Activated CD4-positive, alpha-beta T cell treated with anti-CD3 and anti-CD28 coated beads, Interleukin-2, Interleukin-4, amounts not matched to agents 100 ng/mL and 50 ng/mL, durations not matched to agents 16 hours and 8 hours (primary cell): ENCODE measurements at regions not wholly inside any gene's neighbourhood (a gene's known extent, or its start where the extent isn't known, plus 50 kb on each side); places are given as distances from the start of the nearest gene placed in this dataset.

Source experiments
- DNase-seq: peaks from one replicate; pipeline ENCODE4 v3.0.0-alpha.2; 2020; ENCODE audit warnings: low spot score

DNA sequence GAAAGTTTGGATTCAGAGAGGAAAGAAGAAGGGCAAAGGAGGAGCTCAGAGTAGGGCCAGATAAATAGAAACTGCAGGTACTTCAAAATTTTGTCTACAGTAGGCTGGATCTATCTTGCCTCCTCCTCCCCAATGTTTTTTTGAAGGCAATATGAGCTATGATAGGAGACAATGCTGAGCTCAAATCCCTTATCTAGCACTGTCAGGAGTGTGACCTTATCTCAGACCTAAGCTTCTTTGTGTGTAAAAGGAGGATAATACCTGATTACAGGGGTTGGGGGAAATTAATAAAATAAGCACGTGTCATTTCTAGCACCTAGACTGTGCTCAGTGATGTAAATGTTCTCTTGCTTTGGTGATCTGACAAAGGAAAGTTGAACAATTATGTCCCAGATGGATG is 137.8 kb upstream of the CD180 start:
- DNase-seq, result no peak

DNA sequence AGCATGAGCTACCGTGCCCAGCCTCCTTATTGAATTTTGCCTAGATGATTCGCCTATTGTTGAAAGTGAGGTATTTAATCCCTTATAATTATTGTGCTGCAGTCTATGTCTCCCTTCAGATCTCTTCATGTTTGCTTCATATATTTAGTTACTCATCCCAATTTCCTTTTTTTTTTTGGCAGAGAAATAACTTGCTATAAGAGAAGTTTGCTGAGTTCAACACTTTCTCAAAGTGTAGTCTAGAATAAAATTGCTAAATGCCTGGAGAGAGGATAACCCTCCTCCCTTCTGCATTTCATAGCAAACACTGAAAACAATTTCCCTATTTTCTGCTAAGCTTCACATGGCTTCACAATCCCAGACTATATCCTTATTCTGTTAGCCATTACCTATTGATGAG is 136.6 kb upstream of the CD180 start:
- no peak for DNase-seq

DNA sequence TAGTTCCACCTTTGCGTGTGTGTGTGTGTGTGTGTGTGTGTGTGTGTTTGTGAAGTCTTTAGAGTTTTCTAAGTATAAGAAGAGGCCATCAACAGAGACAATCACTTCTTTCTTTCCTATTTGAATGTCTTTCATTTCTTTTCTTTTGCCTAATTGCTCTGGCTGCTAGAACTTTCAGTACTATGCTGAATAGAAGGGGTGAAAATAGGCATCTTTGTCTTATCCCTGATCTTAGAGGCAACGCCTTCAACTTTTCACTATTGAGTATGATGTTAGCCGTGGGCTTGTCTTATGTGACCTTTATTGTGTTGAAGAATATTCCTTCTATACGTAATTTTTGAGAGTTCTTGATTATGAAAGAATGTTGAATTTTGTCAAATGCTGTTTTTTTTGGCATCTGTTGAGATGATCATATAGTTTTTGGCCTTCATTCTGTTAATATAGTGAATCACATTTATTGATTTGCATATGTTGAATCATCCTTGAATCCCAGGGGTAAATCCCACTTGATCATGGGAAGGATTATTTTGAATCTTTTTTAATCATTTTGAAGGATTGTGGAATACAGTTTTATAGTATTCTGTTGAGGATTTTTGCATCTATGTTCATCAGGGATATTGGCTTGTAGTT is 134.8 kb upstream of the CD180 start:
- no peak for DNase-seq

DNA sequence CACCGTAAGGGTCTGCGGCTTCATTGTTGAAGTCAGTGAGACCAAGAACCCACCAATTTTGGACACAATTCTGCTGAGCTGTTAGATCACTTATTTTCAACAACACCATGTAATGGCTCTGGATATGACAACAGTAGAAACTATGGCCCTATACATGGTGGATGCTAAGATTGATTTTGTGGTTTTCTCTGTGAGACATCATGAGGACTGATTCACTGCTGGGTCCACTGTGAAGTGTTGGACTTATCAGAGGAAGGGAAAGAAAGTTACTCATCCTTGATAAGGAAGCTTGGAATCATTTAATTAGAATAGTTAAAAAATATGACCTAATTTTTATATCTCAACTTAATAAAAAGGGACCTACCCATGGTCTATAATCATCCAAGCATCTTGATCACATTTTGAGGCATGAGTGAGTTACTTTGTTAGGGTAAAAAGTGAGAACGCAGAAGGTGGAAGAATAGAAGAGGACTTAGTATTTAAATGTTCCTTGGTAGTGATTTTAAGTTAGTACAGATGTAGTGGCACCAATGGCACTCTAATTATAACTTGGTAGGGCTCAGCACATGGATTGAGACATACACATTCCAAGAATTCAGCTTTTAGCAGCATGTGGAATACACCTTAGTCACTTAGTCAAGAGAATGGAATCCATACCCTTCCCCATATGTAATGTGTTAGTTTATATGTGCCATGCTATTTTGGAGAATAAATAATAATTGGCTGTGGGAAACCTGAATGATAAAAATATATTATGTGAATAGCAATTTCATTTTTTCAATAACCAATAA is 123.5 kb upstream of the CD180 start:
- DNase-seq, result no peak

DNA sequence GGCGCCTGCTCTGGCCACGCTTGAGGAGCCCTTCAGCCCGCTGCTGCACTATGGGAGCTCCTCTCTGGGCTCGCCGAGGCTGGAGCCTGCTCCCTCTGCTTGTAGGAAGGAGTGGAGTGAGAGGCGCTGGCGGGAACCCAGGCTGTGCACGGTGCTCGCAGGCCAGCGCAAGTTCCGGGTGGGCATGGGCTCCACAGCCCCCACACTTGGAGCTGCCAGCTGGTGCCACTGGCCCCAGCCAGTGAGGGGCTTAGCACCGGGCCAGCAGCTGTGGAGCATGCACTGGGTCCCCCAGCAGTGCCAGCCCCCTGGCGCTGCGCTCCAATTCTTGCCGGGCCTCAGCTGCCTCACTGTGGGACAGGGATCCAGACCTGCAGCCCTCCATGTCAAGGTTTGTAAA is 122.1 kb upstream of the CD180 start:
- DNase-seq, result no peak

DNA sequence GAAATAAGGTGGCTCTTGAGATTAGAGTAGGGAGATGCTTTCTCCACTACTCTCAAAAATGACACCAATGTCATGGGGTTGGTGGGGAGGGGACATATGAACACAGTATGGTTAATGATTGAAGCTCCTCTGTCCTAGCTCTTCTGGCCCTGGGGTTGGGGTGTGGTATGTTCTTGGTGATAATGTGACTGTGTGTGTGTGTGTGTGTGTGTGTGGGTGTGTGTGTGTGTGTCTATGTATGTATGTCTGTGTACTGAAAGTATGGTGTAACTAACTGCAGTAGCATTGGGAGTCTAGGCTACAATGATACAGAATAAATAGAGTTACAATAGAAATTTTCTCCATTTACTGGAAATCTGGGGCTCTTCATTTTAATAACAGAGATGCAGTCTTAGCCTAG is 121.0 kb upstream of the CD180 start:
- DNase-seq, result no peak

DNA sequence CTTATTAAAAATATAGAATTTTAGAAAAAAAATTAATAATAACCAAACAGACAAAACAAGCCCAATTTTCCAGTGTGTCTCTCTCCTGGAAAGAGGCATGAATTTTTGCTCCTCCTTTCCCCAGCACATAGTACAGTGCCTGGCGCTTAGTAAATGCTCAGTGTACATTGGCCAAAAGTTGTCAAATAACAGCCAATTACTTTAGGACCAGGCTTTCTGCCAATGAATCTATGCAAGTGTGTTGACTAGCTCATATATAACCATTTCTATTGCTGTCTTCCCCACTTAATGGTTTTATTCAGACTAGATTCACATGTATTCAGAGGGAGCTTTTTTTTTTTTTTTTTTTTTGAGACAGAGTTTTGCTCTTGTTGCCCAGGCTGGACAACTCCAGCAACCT is 120.1 kb upstream of the CD180 start:
- no peak for DNase-seq

DNA sequence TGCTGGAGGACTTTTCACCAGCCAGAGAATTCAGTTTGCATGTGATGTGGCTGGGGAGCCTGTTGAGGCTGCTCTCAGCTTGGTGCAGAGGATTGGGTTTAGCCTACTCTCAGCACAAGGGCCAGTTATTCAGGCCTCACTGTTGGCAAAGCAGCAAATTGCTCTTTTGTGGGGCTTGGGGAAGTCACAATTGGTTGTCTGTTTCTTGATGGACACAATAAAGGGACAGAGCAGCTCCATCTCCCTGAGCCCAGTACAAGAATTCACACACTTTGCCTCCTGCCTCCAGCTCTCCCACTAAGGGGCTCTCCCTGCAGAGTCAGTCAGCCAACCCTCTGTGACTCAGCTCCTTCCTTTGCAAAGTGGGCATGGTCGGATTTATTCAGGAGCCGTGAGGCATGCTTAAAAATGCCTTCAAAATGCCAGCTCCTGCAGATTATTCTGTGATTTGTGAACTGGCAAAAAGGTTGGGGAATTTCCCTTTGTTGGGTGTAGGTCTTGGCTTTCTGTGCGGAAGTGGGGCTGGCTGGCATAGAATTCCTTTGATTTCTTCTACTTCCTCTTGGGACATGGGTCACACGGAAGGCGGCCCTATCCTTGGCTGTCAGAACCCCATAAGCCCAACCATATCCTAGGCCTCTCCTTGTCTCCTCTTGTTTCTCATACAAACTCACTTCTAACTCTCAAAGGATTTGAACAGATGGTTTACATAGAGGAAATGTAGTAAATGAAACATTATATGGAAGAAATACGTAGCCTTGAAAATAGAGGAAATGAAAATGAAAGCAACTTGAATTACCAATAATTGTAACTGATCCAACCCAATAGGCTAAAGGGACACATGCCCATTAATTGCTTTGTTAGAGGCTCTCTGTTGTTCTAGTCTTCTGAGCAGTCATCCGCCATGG is 118.7 kb upstream of the CD180 start:
- DNase-seq, result no peak

DNA sequence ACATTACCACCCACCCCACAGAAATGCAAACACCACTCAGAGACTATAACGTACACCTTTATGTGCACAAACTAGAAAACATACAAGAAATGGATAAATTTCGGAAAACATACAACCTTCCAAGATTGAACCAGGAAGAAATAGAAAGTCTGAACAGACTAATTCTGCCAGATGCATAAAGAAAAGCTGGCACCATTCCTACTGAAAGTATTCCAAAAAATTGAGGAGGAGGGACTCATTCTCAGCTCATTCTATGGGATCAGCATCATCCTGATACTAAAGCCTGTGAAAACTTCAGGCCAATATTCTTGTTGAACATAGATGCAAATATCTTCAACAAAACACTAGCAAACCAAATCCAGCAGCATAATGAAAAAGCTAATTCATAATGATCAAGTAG is 115.1 kb upstream of the CD180 start:
- DNase-seq, result no peak

DNA sequence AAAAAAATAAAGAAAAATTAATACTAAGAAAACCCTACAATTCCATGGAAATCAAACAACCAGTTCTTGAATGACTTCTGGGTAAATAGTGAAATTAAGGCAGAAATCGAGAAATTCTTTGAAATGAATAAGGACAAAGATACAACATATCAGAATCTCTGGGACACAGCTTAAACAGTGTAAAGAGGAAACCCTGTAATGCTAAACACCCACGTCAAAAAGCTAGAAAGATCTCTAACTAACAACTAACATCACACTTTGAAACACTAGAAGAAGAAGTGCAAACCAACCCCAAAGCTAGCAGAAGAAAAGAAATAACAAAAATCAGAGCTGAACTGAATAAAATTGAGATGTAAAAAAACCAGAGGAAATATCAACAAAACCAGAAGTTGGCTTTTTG is 114.6 kb upstream of the CD180 start:
- DNase-seq, result no peak

DNA sequence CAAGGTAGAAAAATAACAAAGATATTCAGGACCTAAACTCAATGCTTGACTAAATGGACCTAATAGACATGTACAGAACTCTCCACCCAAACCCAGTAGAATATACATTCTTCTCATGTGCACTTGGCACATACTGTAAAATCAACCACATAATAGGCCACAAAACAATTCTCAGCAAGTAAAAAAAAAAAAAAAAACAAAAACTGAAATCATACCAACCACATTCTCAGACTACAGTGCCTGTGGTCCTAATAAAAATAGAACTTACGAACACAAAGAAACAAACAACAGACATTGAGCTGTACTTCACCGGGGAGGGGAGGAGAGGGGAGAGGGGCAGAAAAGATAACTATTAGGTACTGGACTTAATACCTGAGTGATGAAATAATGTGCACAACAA is 114.1 kb upstream of the CD180 start:
- DNase-seq, result no peak

DNA sequence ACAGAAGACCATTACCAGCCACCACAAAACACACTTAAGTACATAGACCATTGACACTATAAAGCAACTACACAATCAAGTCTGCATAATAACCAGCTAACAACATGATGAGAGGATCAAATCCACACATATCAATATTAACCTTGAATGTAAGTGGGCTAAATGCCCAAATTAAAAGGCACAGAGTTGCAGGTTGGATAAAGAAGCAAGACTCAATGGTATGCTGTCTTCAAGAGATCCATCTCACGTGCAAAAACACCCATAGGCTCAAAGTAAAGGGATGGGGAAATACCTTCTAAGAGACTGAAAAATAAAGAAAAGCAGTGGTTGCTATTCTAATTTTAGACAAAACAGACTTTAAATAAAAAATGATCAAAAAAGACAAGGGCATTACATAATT is 113.6 kb upstream of the CD180 start:
- no peak for DNase-seq

DNA sequence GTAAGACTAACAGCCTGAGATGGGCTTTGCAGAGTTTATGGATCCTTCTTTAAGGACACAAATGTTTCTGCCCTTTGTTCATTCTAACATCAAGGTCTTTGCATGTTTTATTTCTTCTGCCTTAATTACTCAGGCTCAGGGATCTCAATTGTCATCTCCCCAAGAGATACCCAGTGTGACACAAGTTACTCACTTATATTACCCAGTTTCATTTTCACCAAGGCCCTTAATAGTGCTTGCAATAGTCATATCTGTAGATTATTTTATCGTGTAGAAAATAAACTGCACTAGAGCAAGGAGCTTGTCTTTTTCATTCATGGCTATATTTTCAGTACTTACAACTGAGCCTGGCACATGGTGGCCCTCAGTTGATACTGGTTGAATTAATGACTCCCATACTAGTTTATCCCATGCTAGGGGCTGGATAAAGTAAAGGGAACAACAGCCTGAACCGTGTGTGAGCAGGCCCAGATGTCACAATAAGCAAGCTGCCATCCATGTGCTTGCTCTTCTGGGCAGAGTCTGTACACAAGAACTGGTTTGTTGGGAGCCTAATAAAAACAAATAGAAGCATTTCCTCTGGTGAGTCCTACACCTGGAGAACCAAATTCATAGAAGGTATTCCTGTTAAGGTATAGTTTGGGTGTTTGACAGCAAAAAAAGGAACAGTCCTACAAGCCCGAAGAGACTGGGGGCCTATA is 112.5 kb upstream of the CD180 start:
- DNase-seq, result no peak

DNA sequence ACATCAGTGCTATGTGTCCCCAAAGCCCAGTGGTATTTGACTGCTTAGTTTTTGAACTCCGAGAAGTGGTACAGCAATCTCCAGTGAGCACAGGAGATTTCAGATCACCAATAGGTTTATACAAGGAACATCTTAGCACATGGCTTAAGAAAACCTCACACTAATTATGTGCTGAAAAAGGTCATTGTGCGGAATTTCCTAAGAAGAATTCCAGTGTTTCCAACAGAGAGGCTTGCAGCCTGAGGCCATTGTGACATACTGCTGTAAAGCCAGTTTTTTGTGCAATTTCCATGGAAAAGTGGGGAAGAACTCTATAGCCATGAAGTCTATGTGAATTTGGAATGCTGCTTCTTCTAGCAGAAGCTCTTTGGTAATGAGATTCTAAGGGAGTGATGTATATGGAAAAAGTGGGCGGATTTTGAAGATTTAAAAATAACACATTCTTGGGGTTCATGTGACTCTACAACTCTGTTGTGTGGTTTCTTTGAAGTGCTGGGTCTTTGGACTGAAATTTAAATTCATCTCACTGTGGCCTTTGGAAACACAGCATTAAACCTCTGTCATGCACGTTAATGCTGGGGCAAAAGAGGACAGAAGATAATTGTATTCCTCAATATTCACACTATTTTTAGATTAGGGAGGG is 110.5 kb upstream of the CD180 start:
- DNase-seq, result no peak

DNA sequence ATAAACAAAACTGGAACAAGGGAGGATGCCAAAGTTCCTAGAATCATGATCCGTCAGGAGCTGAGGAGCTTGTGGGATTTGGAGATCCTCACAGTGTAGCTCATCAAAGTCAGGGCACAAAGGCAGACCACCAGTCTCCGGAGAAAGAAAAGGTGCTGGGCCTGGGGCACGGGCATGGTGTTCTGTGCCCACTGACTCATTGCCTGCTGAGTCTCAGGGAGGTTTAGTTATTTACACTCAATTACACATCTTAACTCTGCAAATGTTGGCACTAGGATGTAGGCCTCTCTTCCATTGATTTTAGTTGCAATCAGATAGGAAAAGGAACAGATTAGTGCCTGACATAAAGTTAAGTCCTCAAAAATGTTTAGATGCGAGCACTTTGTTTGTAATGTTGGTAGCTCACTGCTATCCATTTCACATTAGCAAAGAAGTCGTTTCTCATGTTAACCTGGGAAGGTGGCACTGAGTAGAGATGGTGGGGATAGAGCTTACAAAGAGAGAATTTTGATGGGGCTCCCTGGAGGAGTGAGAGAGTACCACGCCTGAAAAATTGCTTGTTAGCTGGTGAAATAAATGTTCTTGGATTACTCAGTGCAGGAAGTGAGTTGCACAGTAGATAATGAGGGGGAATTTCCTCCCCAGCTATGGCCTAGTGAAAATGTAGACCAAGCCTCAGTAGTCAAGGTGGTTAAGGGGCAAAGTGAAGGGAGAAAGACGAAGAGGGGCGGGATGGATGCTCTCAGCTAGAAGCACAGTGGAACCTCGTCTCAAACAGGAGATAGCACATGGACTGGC is 109.5 kb upstream of the CD180 start:
- DNase-seq, result no peak

DNA sequence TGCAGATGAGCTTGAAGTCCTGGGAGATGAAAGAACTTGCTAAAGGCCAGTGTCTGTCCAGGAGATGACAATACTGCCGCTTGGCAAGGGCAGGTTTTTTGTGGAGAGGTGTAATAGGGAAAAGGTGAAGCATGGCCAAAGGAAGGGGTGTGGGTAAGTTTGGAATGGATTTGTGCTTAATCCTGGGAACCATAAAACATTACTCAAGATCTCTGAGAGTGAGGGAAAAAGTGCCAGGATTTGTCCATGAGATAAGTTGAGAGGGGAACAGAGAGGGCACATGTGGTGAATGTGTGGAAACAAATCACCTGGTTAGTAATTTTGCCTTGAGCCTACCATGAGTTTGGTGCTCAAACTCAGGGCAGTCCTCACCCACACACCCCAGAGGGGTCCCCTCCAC is 108.8 kb upstream of the CD180 start:
- DNase-seq, result no peak

DNA sequence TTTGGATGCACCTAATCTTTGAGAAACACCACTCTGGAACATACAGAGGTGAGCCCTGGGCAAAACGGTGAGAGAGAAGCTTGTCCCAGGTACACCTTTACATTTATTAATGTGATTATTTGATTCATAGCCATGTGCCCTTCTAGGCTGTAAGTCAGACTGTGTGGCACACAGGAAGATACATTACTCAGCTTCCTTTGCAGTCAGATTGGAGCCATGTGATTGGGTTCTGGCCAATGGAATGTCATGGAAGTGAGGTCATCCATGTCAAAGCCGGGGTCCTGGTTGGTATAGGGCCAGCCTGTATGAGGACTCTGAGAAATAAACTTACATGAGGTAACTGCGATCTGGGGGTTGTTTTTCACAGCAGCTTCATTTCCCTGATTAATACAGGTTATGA is 106.8 kb upstream of the CD180 start:
- DNase-seq, result no peak

DNA sequence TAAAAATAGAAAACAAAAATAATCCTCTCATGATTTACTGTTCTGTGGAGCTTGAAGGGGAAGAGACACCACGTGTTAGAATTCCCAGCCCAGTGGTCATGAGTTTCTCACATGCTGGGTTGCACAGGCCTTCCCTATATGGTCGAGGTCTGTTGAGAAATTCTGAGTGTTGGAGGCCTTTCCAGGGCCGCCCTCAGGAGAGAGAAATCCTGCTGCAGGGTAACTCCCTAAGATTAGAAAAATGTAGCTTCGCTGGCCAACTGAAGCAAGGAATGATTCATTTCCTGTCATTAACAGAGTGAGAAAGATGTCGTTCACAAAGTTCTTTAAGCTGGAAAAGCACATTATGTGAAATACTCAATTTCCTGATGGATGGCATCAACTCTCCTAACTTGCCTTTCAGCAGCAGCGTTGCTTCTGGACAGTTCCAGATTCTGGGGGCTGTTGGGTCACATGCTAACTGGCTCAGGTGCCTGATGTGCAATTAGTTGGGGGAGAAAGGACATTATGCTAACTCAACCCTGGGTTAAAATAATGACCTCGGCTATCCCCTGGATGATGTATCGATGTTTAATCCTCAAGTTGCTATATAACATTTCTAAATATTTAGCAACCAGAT is 104.8 kb upstream of the CD180 start:
- DNase-seq, result no peak

DNA sequence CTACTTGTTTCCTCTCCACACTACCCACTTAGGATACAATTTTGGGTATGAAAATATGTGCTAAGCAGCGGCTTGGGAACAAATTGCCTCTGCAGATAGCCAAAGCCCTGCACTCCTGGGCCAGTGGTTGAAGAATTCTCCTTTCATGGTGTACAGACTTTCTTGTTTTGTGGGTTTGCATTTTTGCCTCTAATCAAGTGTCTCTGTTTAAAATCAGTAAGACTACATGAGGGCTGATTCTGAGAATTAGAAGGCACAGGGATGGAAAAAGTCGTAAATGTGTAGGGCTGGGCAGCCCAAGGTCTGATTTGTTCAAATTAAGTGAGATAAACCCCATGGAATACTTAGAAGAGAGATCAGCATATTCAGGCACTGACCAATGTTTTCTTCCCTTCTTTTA is 103.7 kb upstream of the CD180 start:
- no peak for DNase-seq

DNA sequence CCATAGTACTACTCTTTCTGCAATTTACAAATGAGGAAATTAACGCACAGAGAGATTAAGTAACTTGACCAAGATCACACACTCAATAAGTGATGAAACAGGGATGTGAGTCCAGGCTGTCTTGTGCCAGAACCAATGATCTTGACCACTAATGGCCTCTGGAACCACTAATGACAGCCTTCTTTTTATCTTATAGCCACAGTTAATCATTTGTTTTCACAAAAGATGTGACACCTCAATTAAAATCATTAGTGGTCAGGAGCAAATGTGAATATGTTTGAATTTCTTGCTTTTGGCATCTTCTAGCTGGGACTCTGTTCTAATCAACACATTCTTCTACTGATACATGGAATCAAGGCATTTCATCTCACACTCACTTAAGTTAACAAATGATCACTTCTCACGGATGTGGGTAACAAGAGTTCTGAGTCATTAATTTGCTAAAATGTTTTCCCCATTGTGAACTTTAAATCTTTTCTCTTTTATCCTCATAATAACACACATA is 102.7 kb upstream of the CD180 start:
- no peak for DNase-seq
